H9 (cell line): ENCODE measurements at regions not wholly inside any gene's neighbourhood (a gene's known extent, or its start where the extent isn't known, plus 50 kb on each side); places are given as distances from the start of the nearest gene placed in this dataset.

Experiments
- DNase-seq: peaks from one replicate; pipeline ENCODE4 v3.0.0-alpha.2; 2017
- H2AFZ ChIP-seq: one replicate; pipeline ENCODE4 v1.6.1; 2013; ENCODE audit warnings: mild to moderate bottlenecking, low read length, control low read depth, moderate library complexity
- H2AK5ac ChIP-seq: 2 replicates; pipeline ENCODE4 v1.6.1; 2013; ENCODE audit warnings: low read length, control low read depth, mixed read lengths; ENCODE audit not compliant: insufficient read length
- H2BK120ac ChIP-seq: one replicate; pipeline ENCODE4 v1.6.1; 2013; ENCODE audit warnings: low read depth, mild to moderate bottlenecking, low read length, control low read depth, inconsistent platforms; ENCODE audit not compliant: poor library complexity, severe bottlenecking
- H2BK12ac ChIP-seq: 2 replicates; pipeline ENCODE4 v1.6.1; 2013; ENCODE audit warnings: low read length, control low read depth, mixed read lengths, low read depth; ENCODE audit not compliant: insufficient read length
- H2BK15ac ChIP-seq: 2 replicates; pipeline ENCODE4 v1.6.1; 2013; ENCODE audit warnings: low read depth, low read length, control low read depth
- H2BK20ac ChIP-seq: one replicate; pipeline ENCODE4 v1.6.1; 2013; ENCODE audit warnings: low read depth, mild to moderate bottlenecking, low read length, control low read depth, inconsistent platforms; ENCODE audit not compliant: poor library complexity, severe bottlenecking
- H2BK5ac ChIP-seq: 2 replicates; pipeline ENCODE4 v1.6.1; 2013; ENCODE audit warnings: low read length, control low read depth, mixed read lengths; ENCODE audit not compliant: insufficient read length
- H3K14ac ChIP-seq: 2 replicates; pipeline ENCODE4 v1.6.1; 2013; ENCODE audit warnings: low read length, control low read depth; ENCODE audit not compliant: insufficient read depth
- H3K18ac ChIP-seq: 2 replicates; pipeline ENCODE4 v1.6.1; 2013; ENCODE audit warnings: low read depth, mild to moderate bottlenecking, mixed read lengths, low read length, control low read depth; ENCODE audit not compliant: insufficient read length
- H3K23ac ChIP-seq: 2 replicates; pipeline ENCODE4 v1.6.1; 2013; ENCODE audit warnings: low read length, control low read depth, mixed read lengths, low read depth; ENCODE audit not compliant: insufficient read length
- H3K23me2 ChIP-seq: 2 replicates; pipeline ENCODE4 v1.6.1; 2013; ENCODE audit warnings: low read depth, mild to moderate bottlenecking, mixed read lengths, low read length, control low read depth; ENCODE audit not compliant: insufficient read length, poor library complexity, severe bottlenecking
- H3K27ac ChIP-seq: 2 replicates; pipeline ENCODE4 v1.5.1; 2013; ENCODE audit warnings: low read length, control low read depth, mixed read lengths, low read depth; ENCODE audit not compliant: insufficient read length
- H3K27me3 ChIP-seq: 2 replicates; pipeline ENCODE4 v1.6.1; 2013; ENCODE audit warnings: low read length, control low read depth, inconsistent platforms; ENCODE audit not compliant: insufficient read depth
- H3K4ac ChIP-seq: 2 replicates; pipeline ENCODE4 v1.6.1; 2013; ENCODE audit warnings: low read depth, mild to moderate bottlenecking, control low read depth, inconsistent platforms, low read length, moderate library complexity
- H3K4me1 ChIP-seq: 2 replicates; pipeline ENCODE4 v1.6.1; 2013; ENCODE audit warnings: low read length, control low read depth, inconsistent platforms; ENCODE audit not compliant: insufficient read depth
- H3K4me2 ChIP-seq: 2 replicates; pipeline ENCODE4 v1.6.1; 2013; ENCODE audit warnings: low read length, control low read depth, mixed read lengths; ENCODE audit not compliant: insufficient read length, insufficient read depth
- H3K56ac ChIP-seq: 2 replicates; pipeline ENCODE4 v1.6.1; 2013; ENCODE audit warnings: low read depth, mild to moderate bottlenecking, mixed read lengths, low read length, control low read depth; ENCODE audit not compliant: insufficient read length
- H3K79me1 ChIP-seq: 2 replicates; pipeline ENCODE4 v1.6.1; 2013; ENCODE audit warnings: low read depth, mild to moderate bottlenecking, moderate library complexity, low read length, control low read depth, inconsistent platforms; ENCODE audit not compliant: insufficient read depth, poor library complexity, severe bottlenecking
- H3K79me2 ChIP-seq: 2 replicates; pipeline ENCODE4 v1.6.1; 2013; ENCODE audit warnings: low read length, control low read depth, inconsistent platforms; ENCODE audit not compliant: insufficient read depth
- H3K9ac ChIP-seq: 2 replicates; pipeline ENCODE4 v1.6.1; 2013; ENCODE audit warnings: low read length, control low read depth, mixed read lengths; ENCODE audit not compliant: insufficient read length; ENCODE audit errors: extremely low read depth
- H3K9me3 ChIP-seq: one replicate; pipeline ENCODE4 v1.6.1; 2013; ENCODE audit warnings: low read depth, low read length, inconsistent platforms; ENCODE audit not compliant: control insufficient read depth
- H3T11ph ChIP-seq: one replicate; pipeline ENCODE4 v1.6.1; 2013; ENCODE audit warnings: mild to moderate bottlenecking, low read length, control low read depth, inconsistent platforms
- H4K20me1 ChIP-seq: one replicate; pipeline ENCODE4 v1.6.1; 2013; ENCODE audit not compliant: control insufficient read depth, insufficient read length, insufficient read depth
- H4K5ac ChIP-seq: 2 replicates; pipeline ENCODE4 v1.6.1; 2013; ENCODE audit warnings: low read depth, mild to moderate bottlenecking, mixed read lengths, low read length, control low read depth; ENCODE audit not compliant: insufficient read length
- H4K8ac ChIP-seq: replicated peaks from 2 replicates; pipeline ENCODE4 v1.6.1; 2013; ENCODE audit warnings: low read length, control low read depth, mixed read lengths, low read depth; ENCODE audit not compliant: insufficient read length
- H4K91ac ChIP-seq: 2 replicates; pipeline ENCODE4 v1.6.1; 2013; ENCODE audit warnings: low read depth, mild to moderate bottlenecking, moderate library complexity, mixed read lengths, low read length, control low read depth; ENCODE audit not compliant: insufficient read length
- H3K27ac Mint-ChIP-seq, 3 experiments: 2 replicates in 2 of 3; 3 replicates in 1 of 3; pipeline ENCODE4 v1.8.0; 2020 to 2021; ENCODE audit warnings: mixed read lengths in 3 of 3, mild to moderate bottlenecking in 1 of 3, moderate library complexity in 1 of 3
- H3K27me3 Mint-ChIP-seq: 2 replicates; pipeline ENCODE4 v1.8.0; 2021; ENCODE audit warnings: low read depth, mild to moderate bottlenecking, moderate library complexity, mixed read lengths
- H3K36me3 Mint-ChIP-seq, 3 experiments: 2 replicates in 2 of 3; 3 replicates in 1 of 3; pipeline ENCODE4 v1.8.0; 2020 to 2021; ENCODE audit warnings: low read depth in 3 of 3, mixed read lengths in 3 of 3; ENCODE audit not compliant: insufficient read depth in 1 of 3
- H3K4me1 Mint-ChIP-seq, 2 experiments: 2 replicates each; pipeline ENCODE4 v1.8.0; 2020; ENCODE audit warnings: mixed read lengths in 2 of 2
- H3K4me3 Mint-ChIP-seq, 2 experiments: 2 replicates in 1 of 2; 3 replicates in 1 of 2; pipeline ENCODE4 v1.8.0; 2020 to 2021; ENCODE audit warnings: mild to moderate bottlenecking in 2 of 2, mixed read lengths in 2 of 2, moderate library complexity in 1 of 2
- H3K9me3 Mint-ChIP-seq, 2 experiments: 2 replicates in 1 of 2; 3 replicates in 1 of 2; pipeline ENCODE4 v1.8.0; 2020; ENCODE audit warnings: mild to moderate bottlenecking in 2 of 2, mixed read lengths in 2 of 2, moderate library complexity in 1 of 2
- CTCF ChIP-seq: fragments of 200-600 bp; sonication (generic); conservative IDR thresholded peaks from 3 replicates; pipeline ENCODE4 v1.8.0; 2021; ENCODE audit warnings: antibody characterized with exemption, mild to moderate bottlenecking
- WGBS: extraction: QIAGEN DNeasy Blood & Tissue Kit; methylation state at CpG from one replicate; pipeline ENCODE4 v1.1.7; 2013; ENCODE audit warnings: missing lambda C conversion rate, low lambda C conversion rate, mixed read lengths; ENCODE audit not compliant: insufficient read length; ENCODE audit errors: extremely low coverage; 5-methylcytosine and 5-hydroxymethylcytosine counted together

GRCh38 chr16:59432896-59433295, 698.8 kb upstream of the GOT2 start:
- Mint-ChIP-seq H3K9me3 (no peaks in the 10 kb centered on the region; a peak in 1 of 5 replicates), H3K4me1 (no peaks in the 10 kb centered on the region), H3K27me3 (no peaks in the 10 kb centered on the region; the same call in 1 of the 2 replicates), H3K36me3 (no peaks in the 10 kb centered on the region), H3K27ac (no peak overlapping the region), H3K4me3 (no peak overlapping the region)
- no peak overlapping the region for H2AK5ac ChIP-seq
- H2BK20ac ChIP-seq: no peak overlapping the region
- H4K20me1 ChIP-seq: no peaks in the 10 kb centered on the region
- no peak for DNase-seq
- no peak overlapping the region for H3K9ac ChIP-seq
- no peak overlapping the region for H2BK12ac ChIP-seq
- H3K9me3 ChIP-seq: no peaks in the 10 kb centered on the region
- H3K79me1 ChIP-seq: no peaks in the 10 kb centered on the region
- no peaks in the 10 kb centered on the region for H3K4me1 ChIP-seq
- no peak overlapping the region for H3K4ac ChIP-seq
- H3K27ac ChIP-seq: no peak overlapping the region
- no peak overlapping the region for H2BK120ac ChIP-seq
- H3K79me2 ChIP-seq: no peaks in the 10 kb centered on the region
- no peaks in the 10 kb centered on the region for H3K23me2 ChIP-seq
- no peak overlapping the region for H2BK5ac ChIP-seq
- no peak overlapping the region for H2AFZ ChIP-seq
- no peak for TF ChIP-seq CTCF
- no peak overlapping the region for H4K5ac ChIP-seq
- whole genome bisulfite sequencing: no CpG with 5 or more reads among the region's 3 CpGs
- no peak overlapping the region for H3K23ac ChIP-seq
- no peak overlapping the region for H2BK15ac ChIP-seq
- H3K18ac ChIP-seq: no peak overlapping the region
- no peak overlapping the region for H3K14ac ChIP-seq
- no peak overlapping the region for H3T11ph ChIP-seq
- no peak overlapping the region for H3K4me2 ChIP-seq
- H3K27me3 ChIP-seq: no peaks in the 10 kb centered on the region
- H4K91ac ChIP-seq: no peak overlapping the region
- H4K8ac ChIP-seq: no peak overlapping the region
- no peak overlapping the region for H3K56ac ChIP-seq
